HG03354 (cell line): ENCODE measurements at regions not wholly inside any gene's neighbourhood (a gene's known extent, or its start where the extent isn't known, plus 50 kb on each side); places are given as distances from the start of the nearest gene placed in this dataset.
"Not testable (repeated sequence)": the region's sequence is repeated elsewhere in the genome, so short reads cannot be mapped to it uniquely, and the experiment has no call there.

Experiments
- ATAC-seq: cut with Tn5 transposase; IDR thresholded peaks from one replicate; pipeline ENCODE4 v1.9.1; 2021; ENCODE audit warnings: mild to moderate bottlenecking; ENCODE audit not compliant: unreplicated experiment, poor library complexity, severe bottlenecking

DNA sequence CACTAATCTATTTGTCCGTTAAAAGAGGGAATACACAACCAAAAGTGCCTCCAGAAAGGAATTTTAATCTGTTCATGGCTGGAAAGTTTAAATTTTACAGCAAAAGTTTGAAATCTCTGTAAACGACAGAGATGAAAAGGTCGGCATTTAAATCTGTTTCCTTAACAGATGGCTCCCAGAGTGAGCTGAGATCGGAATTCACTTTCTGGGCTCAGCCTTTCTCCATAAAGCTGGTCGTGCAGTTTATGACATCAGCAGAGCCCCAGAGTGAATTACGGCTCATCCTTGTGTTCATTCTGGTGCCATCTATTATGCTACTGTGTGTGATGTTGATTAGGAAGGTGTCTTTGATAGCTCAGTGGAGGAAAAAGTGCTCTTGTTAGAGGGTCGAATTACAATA, 117.6 kb upstream of the ZFP64 start:
- no peak for ATAC-seq

DNA sequence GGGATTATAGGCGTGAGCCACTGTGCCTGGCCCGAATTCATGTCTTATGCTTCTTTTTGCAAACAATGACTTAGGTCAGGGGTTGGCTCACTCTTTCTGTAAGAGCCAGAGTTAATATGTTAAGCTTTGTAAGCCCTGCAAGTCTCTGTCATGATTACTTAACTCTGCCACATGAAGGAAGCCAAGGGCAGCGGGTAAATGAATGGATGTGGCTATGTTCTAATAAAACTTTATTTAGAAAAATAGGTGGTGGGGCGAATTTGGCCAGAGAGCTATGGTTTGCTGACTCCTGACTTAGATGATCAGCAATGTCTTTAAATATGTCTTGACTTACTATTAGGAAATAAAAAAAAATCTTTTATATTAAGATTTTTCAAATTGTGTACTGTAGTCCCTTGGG, 114.9 kb upstream of the ZFP64 start:
- no peak for ATAC-seq

DNA sequence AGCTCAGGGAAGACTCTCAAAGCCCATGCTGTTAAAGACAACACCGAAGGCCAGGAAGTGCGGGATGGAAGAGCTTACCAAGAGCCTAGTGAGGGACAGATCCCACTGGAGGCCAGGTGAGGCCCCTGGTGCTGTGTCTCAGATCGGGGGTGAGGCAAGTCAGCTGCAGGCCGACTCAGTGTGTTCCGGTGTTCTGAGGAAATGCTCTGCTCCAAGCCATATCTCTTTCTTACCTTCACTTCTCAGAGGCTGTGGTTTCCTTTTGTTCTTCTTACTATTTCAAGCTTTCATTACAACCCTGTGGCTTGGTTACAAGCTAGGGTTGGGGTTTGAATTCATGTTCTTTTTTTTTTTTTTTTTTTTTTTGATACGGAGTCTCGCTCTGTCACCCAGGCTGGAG, 114.3 kb upstream of the ZFP64 start:
- no peak for ATAC-seq

DNA sequence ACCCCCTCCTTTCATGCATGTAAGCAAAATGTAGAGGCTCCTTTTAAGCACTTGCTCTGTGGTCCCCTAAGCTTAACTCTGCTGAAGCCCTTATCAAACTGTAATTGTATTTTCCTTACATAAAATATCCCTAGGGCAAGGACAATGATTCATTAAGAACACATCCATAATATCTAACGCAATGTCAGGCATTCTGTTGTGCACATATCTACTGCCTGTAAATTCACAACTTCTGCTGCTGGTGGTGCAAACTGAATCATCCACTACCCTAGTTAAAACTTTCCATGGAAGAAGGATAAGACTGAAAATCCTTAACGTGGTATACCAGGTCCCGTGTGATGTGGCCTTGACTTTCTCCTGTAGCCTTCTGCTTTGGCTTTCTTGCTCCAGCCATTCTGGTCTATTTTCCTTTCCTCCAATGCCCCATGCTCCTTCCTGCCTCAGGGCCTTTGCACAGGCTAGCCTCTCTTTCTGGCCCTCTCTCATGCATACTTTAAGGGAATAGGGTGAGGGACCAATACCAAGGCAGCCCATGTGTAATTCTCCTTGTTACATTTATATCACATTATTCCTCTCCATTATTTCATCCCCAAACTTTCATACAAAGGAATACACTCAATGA, 113.6 kb upstream of the ZFP64 start:
- no peak for ATAC-seq

DNA sequence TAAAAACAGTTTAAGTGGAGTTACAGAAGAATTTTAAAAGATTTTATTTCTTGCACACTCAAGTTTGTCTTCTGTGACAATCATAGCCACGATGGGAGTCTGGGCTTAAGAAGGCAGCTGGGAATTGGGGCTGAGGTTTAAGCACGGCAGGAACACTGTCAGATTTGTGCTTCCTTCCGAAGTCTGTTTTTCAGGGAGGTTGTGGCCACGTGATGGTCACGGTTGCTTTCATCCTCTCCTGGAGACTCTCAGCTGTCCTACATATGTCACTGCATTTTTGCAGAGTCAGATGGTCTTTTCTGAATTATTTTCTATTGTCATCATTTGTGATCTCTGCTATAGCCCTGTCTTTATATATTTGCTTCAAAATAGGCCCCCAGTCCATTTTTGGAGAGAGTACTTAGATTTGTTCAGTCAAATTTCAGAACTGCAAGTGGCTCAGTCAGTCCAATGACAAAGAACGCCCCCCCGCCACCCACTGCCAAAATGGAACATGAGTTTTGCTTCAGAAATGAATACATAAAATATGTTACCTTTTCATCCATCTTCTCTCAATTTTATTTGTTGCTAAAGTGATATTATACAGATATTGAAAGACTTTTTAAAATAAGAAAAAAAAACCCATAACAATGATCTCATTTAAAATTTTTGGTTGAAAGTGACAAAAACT, 111.8 kb upstream of the ZFP64 start:
- no peak for ATAC-seq

DNA sequence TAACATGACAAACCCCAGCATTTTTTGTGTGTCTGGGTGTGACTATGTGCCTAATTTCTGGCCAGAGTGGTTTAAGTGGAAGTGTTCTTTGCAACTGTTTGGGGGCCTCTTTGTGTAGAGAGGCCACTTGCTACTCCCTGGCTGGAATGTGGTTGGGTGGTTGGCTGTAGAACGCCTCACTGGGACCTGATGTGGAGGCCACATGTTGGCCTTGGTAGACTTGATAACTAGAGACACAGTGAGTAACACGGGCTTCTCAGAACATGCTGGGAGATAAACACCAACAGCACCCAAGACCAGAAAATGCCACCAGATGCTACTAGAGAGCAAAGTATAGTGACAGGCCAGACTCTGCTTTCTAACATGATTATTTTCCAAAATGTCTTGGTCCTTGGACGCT, 111.2 kb upstream of the ZFP64 start:
- no peak for ATAC-seq

DNA sequence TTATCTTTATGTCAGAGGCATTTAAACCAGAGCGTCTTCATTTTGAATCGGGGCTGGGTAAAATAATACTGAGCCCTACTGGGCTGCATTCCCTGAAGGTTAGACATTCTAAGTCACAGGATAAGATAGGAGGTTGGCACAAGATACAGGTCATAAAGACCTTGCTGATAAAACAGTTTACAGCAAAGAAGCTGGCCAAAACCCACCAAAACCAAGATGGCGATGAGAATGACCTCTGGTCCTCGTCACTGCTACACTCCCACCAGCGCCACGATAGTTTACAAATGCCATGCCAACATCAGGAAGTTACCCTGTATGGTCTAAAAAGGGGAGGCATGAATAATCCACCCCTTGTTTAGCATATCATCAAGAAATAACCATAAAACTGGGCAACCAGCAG, 110.5 kb upstream of the ZFP64 start:
- not testable (repeated sequence) for ATAC-seq

DNA sequence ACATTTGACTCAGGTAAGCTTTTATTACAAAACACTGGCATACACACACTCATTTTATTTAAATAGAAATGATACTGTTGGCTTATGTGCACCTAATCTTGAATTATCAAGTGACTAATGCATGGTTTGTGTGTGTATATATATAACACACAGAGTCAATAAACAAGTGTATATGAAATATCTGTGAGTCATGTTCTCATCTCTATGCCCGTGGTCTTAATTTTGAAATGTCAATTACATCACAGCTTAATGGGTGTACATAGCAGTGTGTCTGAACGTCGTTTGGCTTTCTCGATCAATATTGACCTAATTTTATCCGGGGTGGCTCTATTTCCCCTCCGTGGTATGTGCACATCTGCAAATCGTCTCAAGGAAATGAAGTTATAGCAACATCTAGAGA, 104.0 kb upstream of the ZFP64 start:
- no peak for ATAC-seq

DNA sequence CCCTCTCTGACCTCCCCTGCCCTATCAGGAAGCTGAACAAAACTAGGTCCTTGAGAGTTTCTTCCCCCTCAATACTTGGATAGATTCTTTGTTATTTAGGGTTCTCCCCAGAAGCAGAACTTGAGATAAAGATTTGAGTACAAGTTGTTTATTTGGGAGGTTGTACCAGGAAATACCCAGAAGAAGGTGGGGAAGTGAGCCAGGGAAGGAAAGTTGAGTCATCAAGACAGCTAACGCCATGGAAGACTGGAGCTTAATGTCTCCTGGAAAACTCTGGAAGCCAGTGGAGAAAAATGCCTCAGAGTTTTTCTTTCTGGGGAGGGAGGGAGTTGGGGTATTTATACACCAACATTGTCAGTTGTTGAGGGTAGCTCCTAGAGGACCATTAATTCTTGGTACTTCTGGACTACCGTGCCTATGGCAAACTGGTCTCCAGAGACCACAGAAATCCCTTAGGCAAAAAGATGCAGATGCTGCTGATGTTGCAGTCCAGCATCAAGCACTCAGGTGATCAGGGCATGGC, 102.6 kb upstream of the ZFP64 start:
- no peak for ATAC-seq

DNA sequence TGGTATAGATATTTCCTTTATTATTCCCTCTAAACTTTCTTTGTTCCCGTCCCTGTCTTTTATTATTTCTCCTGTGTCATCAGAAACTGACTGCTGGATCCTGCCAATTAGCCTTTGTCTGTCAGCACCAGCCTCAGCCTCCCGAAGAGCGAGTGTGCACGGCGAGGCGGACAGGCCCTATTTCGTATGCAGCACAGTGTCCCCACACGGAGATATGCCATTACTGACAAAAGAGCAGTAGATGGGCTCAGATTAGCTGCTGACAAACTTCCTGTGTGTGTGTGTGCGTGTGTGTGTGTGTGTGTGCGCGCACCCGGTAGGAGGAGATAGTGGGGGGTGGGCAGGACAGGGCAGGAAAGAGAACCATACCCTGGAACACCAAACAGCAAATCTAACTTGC, 99.5 kb upstream of the ZFP64 start:
- no peak for ATAC-seq

DNA sequence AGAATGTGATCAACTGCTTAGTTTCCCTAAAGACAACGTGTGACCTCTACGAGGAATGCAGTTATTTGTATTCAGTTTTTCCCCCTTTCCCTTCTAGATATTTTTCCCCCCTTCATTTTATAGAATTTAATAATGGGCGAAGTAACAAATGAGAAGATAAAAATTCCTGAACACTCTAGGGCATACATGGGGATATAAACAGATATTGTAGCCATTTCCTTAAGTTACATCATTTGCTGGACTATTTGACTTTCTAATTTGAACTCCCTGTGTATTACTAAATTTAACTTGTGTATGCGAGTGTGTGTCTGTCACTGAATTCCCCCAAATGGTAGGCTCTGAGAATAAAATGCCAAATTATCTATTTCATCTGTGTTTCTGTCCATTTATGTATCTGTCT, 99.0 kb upstream of the ZFP64 start:
- ATAC-seq = no peak

DNA sequence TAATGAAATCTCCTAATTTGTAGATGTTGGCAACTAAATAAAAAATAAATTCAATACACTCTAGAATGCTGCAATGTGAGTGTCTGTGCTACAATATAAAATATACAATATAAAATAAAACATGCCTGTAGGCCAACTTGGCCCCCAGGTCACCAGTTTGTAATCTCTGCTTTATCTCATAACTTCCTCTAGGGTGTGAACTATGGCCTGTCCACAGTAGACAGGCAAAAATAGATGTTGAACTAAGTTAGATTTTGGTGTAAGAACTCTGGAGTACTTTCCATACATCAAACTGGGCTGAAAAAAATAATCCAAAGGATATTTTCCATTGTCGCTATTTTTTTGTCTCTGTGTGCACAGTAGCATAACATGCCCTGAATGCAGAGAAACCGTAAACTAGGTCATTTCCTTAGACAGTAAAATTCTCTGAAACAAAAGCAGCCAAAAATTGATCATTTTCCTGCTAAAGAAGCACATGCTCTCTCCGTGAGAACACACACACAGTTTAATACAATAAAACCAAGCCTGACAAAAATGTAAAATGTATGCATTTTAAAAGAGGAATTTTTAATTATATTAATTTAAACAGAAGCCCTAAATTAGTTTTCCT, 98.5 kb upstream of the ZFP64 start:
- no peak for ATAC-seq

DNA sequence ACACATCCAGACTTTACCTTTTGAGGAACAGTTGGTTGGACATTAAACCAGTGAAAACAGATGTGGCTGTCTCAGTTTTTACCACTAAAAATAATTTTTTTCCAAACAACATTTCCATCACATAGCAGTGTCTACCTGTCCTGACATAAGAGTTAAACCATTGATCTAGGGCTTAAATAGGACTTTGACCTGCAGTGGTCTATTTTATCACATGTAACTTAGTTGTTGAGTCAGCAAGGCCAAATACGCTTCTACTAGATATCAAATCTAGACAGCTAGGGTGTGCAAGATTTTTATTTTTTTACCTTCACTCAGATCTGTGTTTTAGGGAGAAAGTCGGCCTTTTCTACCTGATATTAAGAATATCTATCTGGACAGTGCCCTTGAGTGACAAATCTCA, 88.8 kb upstream of the ZFP64 start:
- no peak for ATAC-seq

DNA sequence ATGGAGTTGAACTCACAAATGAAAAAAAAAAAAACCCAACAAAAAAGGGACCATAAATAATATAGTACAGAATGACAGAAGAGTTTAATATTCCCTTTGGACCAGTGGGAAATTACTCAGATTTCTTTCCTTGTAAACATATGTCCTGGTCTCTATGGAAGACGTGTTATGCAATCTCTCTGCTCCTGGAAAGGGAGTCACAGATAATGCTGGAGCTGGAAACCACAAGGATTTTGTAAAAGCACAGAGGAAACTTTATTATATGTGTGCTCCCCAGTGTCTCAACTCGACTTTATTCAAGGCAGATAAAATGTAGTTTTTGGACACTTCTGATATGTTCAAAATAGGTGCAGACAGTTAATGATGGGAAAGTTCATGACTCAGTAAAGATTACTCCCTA, 88.1 kb upstream of the ZFP64 start:
- ATAC-seq = no peak

DNA sequence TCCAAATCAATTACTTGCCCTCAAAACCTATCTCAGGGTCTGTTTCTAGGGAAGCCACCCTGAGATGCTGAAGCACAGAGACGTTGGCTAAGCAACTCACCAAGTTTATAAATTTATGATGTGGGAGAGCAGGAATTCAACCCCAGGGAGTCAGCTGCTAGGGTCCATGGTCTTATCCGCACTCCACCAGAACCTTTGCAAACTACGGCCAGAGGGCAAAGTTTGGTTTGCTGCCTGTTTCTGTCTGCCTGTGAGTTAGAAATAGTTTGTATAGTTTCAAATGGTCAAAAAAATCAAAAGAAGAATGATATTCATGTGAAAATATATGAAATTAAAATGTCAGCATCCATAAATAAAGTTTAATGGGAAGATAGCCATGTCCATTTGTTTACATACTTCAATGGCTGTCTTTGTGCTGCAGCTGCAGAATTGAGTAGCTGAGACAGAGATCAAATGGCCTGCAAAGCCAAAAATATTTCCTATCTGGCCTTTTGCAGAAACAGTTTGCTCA, 83.7 kb upstream of the ZFP64 start:
- no peak for ATAC-seq

DNA sequence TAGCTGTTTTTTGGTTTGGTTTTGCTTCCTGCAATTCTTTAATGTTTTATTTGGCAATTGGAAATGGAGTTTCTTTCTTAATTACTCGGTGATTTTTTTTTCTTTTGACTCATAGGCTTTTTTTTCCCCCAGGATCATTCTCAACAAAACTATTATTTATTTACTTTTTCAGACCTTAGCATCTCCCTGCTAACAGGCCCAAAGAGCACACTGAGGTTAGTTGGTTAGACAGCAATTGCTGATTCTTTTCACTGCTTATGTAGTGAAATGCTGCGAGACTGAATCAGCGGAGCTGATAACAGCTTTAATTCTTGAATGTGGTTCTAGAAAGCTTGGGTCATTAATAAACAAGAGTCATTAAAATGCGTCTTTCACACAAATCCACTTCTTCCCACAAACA, 79.1 kb upstream of the ZFP64 start:
- ATAC-seq = no peak

DNA sequence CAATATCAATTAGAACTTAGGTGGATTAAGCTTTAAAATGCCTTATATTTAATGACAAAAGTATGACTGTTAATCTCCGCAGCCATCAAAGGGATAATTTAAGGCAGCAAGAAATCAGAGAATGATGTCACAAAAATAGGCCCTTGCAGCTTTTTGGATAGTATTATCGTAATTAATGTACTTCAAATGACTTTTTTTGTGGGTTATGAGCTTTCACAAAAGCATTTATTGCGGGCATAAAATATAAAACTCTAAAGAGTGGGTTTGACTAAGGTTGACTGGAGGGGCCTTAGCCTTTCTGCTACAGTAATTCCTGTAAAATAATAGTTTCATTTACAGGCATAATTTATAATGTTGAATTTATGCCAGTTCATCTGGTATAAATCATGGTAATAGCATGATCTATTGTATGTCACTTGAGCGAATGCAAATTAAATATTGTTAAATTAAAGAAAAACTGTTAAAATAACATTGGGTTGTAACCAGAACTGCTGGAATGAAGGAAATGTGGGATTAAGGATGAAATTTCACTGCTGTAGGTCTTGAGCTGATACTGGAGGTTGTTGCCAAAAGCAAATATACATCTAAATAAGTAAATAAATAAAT, 78.5 kb upstream of the ZFP64 start:
- ATAC-seq = no peak

DNA sequence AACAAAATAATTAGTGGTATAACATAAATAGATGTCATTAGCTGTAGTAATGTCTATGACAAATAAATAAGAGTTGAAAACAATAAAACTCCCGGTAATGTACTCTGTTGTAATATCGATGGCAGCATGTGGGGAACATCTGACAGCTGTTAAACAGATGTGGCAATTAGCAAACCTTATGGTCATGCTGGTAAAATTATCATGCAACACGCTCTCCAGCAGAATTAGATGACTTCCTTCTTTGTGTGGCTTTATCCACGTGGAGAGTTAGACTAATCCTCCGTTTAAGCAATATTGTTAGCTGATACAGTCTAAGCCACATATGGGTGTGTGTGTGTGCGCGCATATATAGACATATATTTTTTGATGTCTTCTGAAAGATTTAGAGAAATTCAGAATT, 77.7 kb upstream of the ZFP64 start:
- ATAC-seq = no peak

DNA sequence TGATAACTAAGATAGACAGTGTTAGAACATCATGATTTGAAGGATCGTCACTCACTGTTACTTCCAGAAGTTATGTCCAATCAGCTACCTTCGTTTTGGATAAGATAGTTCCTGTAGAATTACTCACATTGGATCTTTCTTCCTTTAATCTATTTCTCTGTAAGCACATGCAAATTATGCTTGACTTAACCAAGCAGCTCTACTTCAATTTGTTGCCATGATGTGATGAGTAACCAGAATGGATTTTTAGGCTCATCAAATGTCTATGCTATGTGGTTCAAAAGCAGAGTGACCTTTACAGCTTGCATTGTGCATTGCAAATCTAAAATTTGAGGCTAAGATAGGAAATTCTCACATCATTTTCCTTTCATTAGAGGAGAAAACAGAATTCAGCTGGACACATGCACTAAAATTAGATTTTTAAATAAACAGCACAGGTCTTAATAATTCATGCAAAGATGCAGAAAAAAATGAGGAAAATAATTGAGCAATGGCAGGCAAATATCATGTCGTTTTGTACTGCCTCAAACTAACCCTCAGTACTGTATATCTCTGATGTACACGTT, 76.7 kb upstream of the ZFP64 start:
- no peak for ATAC-seq

DNA sequence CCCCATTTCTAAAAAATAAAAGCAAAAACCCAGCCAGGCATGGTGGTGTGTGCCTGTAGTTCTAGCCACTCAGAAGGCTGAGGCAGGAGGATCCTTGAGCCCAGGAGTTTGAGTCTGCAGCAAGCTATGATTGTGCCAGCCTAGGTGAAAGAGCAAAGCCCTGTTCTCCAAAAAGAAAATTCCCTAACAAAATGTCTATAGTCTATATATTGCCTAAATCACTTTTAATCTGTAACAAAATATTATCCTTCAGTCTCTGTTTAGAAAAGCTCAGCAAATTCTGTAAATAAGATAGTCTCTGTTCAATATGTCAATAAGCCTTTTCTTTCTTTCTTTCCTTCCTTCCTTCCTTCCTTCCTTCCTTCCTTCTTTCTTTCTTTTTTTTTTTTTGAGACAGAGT, 75.8 kb upstream of the ZFP64 start:
- ATAC-seq = no peak
